Uterus (tissue), 3 donors: ENCODE measurements at regions not wholly inside any gene's neighbourhood (a gene's known extent, or its start where the extent isn't known, plus 50 kb on each side); places are given as distances from the start of the nearest gene placed in this dataset.

Source experiments
- DNase-seq, 2 donors: peaks; one replicate each; pipeline ENCODE4 v3.0.0-alpha.2; 2019 to 2020
- H3K27ac ChIP-seq, 2 donors: fragments of 200-600 bp; sonication (generic); 1 replicate in 1 of 2; 2 replicates in 1 of 2; pipeline ENCODE4 v1.5.1; 2016 to 2018
- H3K27me3 ChIP-seq, 2 donors: fragments of 200-600 bp; sonication (generic); one replicate each; pipeline ENCODE4 v1.5.1; 2018 to 2019; ENCODE audit warnings: control low read depth in 1 of 2
- H3K36me3 ChIP-seq, 2 donors: fragments of 200-600 bp; sonication (generic); one replicate each; pipeline ENCODE4 v1.5.1; 2019; ENCODE audit warnings: control low read depth in 1 of 2
- H3K4me1 ChIP-seq, 2 donors: fragments of 200-600 bp; sonication (generic); one replicate each; pipeline ENCODE4 v1.5.1; 2018 to 2019; ENCODE audit warnings: control low read depth in 1 of 2
- H3K4me3 ChIP-seq, 2 donors: fragments of 200-600 bp; sonication (generic); 1 replicate in 1 of 2; 2 replicates in 1 of 2; pipeline ENCODE4 v1.5.1; 2018 to 2019; ENCODE audit warnings: mild to moderate bottlenecking in 1 of 2
- H3K9me3 ChIP-seq, 2 donors: fragments of 200-600 bp; sonication (generic); one replicate each; pipeline ENCODE4 v1.5.1; 2019; ENCODE audit warnings: control low read depth in 1 of 2
- CTCF ChIP-seq, 4 experiments: fragments of 200-600 bp in 2 of 4; fragments of 450-650 bp in 2 of 4; sonication (generic) in 2 of 4; IDR thresholded peaks; one replicate each; pipeline ENCODE4 v1.5.1; 2016 to 2019; ENCODE audit warnings: antibody characterized with exemption in 4 of 4, mild to moderate bottlenecking in 2 of 4, moderate library complexity in 1 of 4
- POLR2A ChIP-seq, 2 donors: fragments of 450-650 bp; IDR thresholded peaks; one replicate each; pipeline ENCODE4 v1.6.1; 2016; ENCODE audit warnings: antibody characterized with exemption in 2 of 2, mild to moderate bottlenecking in 1 of 2, moderate library complexity in 1 of 2
- intact Hi-C: fragments of 100-400 bp; cut with DNase I; formaldehyde crosslinking; loops from one replicate; pipeline ENCODE4 v1.15.1; 2023; ENCODE audit warnings: low total_unique reads
- donor health status: DM: yes; HTN: yes; CAD: no.

- no peaks in the 10 kb centered on the region for H3K9me3 ChIP-seq
- H3K36me3 ChIP-seq = no peaks in the 10 kb centered on the region
- DNase-seq = no peak
- H3K27ac ChIP-seq = no peak overlapping the region
- TF ChIP-seq POLR2A (IDR thresholded peaks at IDR 0.05) (no peak), CTCF (IDR thresholded peaks at IDR 0.05) (no peak)
- intact Hi-C loops = no loop called here
- no peak overlapping the region for H3K4me3 ChIP-seq
- H3K4me1 ChIP-seq = peaks cover 0 to 10% of the 10 kb centered on the region in 2 donors
- H3K27me3 ChIP-seq = no peaks in the 10 kb centered on the region
These were observed 85.6 kb upstream of the ARAP3 start for GRCh38 chr5:141767671-141768070.

GRCh38 chr5:141765896-141766551, 84.0 kb upstream of the ARAP3 start:
- intact Hi-C loops = no loop called here
- TF ChIP-seq CTCF (IDR thresholded peaks at IDR 0.05) (no peak), POLR2A (IDR thresholded peaks at IDR 0.05) (no peak)
- H3K9me3 ChIP-seq = no peaks in the 10 kb centered on the region
- DNase-seq = no peak
- H3K36me3 ChIP-seq = no peaks in the 10 kb centered on the region
- H3K4me1 ChIP-seq = peaks cover 0 to 1% of the 10 kb centered on the region in 2 donors
- H3K27me3 ChIP-seq = no peaks in the 10 kb centered on the region
- H3K4me3 ChIP-seq = no peak overlapping the region
- H3K27ac ChIP-seq = no peak overlapping the region

GRCh38 chr5:141763541-141763940, 81.5 kb upstream of the ARAP3 start:
- intact Hi-C loops = no loop called here

GRCh38 chr5:141762790-141763368, 80.8 kb upstream of the ARAP3 start:
- intact Hi-C loops = no loop called here
- Histone ChIP-seq H3K36me3 (no peaks in the 10 kb centered on the region), H3K4me3 (no peak overlapping the region), H3K9me3 (no peaks in the 10 kb centered on the region), H3K4me1 (no peaks in the 10 kb centered on the region), H3K27ac (no peak overlapping the region), H3K27me3 (no peaks in the 10 kb centered on the region)
- DNase-seq = no peak
- no peak for TF ChIP-seq POLR2A (IDR thresholded peaks at IDR 0.05)
- no peak for TF ChIP-seq CTCF (IDR thresholded peaks at IDR 0.05)

More at GRCh38 chr5:141763541-141763940, 81.5 kb upstream of the ARAP3 start:
- no peak for DNase-seq
- H3K4me1 ChIP-seq = no peaks in the 10 kb centered on the region
- TF ChIP-seq POLR2A (IDR thresholded peaks at IDR 0.05) (no peak), CTCF (IDR thresholded peaks at IDR 0.05) (no peak)
- H3K27me3 ChIP-seq = no peaks in the 10 kb centered on the region
- H3K9me3 ChIP-seq = no peaks in the 10 kb centered on the region
- H3K4me3 ChIP-seq = no peak overlapping the region
- H3K36me3 ChIP-seq = no peaks in the 10 kb centered on the region
- no peak overlapping the region for H3K27ac ChIP-seq

GRCh38 chr5:141762316-141762715, 80.3 kb upstream of the ARAP3 start:
- no peaks in the 10 kb centered on the region for H3K27me3 ChIP-seq
- no peak overlapping the region for H3K27ac ChIP-seq
- H3K36me3 ChIP-seq = no peaks in the 10 kb centered on the region
- H3K4me3 ChIP-seq = no peak overlapping the region
- no peak for DNase-seq
- H3K9me3 ChIP-seq = no peaks in the 10 kb centered on the region
- H3K4me1 ChIP-seq = no peaks in the 10 kb centered on the region
- TF ChIP-seq CTCF (IDR thresholded peaks at IDR 0.05) = no peak
- TF ChIP-seq POLR2A (IDR thresholded peaks at IDR 0.05) = no peak
- intact Hi-C loops = no loop called here
